ENCODE measurements at regions not wholly inside any gene's neighbourhood (a gene's known extent, or its start where the extent isn't known, plus 50 kb on each side); places are given as distances from the start of the nearest gene placed in this dataset.
"Not testable (repeated sequence)": the region's sequence is repeated elsewhere in the genome, so short reads cannot be mapped to it uniquely, and the experiment has no call there.

GRCh38 chr4:11966782-11967181 is 538.1 kb upstream of the HS3ST1 start:
- H3K27me3 ChIP-seq = no peaks in the 10 kb centered on the region
- no peak overlapping the region for H3K4me3 ChIP-seq
- TF ChIP-seq CTCF (IDR thresholded peaks at IDR 0.05) = no peak
- no peak overlapping the region for H3K9ac ChIP-seq (ENCODE audit: low read depth in 2 of 2, low read length in 2 of 2)
- no peaks in the 10 kb centered on the region for H3K9me3 ChIP-seq
- no peak overlapping the region for H3K27ac ChIP-seq
- DNase-seq = no peak
- no peaks in the 10 kb centered on the region for H3K4me1 ChIP-seq
- H3K36me3 ChIP-seq = no peaks in the 10 kb centered on the region
- intact Hi-C loops (cut with DNase I) = no loop called here

GRCh38 chr4:11954093-11954492 is 525.4 kb upstream of the HS3ST1 start:
- Histone ChIP-seq H3K4me3 (no peak overlapping the region), H3K9ac (ENCODE audit: low read depth in 2 of 2, low read length in 2 of 2) (no peak overlapping the region), H3K27me3 (no peaks in the 10 kb centered on the region), H3K4me1 (no peaks in the 10 kb centered on the region), H3K9me3 (no peaks in the 10 kb centered on the region), H3K27ac (no peak overlapping the region), H3K36me3 (no peaks in the 10 kb centered on the region)
- DNase-seq = peak; percentile 23
- intact Hi-C loops (cut with DNase I) = loop anchor here (5.0 to 10.0 kb wide), 2 partner anchors 147 to 189 kb away; no protein-coding TSS in a partner anchor
- no peak for TF ChIP-seq CTCF (IDR thresholded peaks at IDR 0.05)

- H3K27ac ChIP-seq = no peak overlapping the region
- no peak overlapping the region for H3K9ac ChIP-seq (ENCODE audit: low read depth in 2 of 2, low read length in 2 of 2)
- H3K9me3 ChIP-seq = no peaks in the 10 kb centered on the region
- H3K36me3 ChIP-seq = no peaks in the 10 kb centered on the region
- H3K4me1 ChIP-seq = no peaks in the 10 kb centered on the region
- no peak for TF ChIP-seq CTCF (IDR thresholded peaks at IDR 0.05)
- H3K4me3 ChIP-seq = no peak overlapping the region
- intact Hi-C loops (cut with DNase I) = no loop called here
- no peaks in the 10 kb centered on the region for H3K27me3 ChIP-seq
- DNase-seq = no peak
These were observed 520.7 kb upstream of the HS3ST1 start for GRCh38 chr4:11949355-11949754.

- H3K36me3 ChIP-seq; intact Hi-C loops (cut with DNase I); H3K27me3 ChIP-seq; H3K9ac ChIP-seq (ENCODE audit: low read depth in 2 of 2, low read length in 2 of 2); H3K27ac ChIP-seq; H3K4me3 ChIP-seq; DNase-seq; H3K9me3 ChIP-seq; H3K4me1 ChIP-seq: not testable (repeated sequence)
These were observed 518.9 kb upstream of the HS3ST1 start for GRCh38 chr4:11947629-11948028.

- DNase-seq = no peak
- no peaks in the 10 kb centered on the region for H3K4me1 ChIP-seq
- no peak overlapping the region for H3K9ac ChIP-seq (ENCODE audit: low read depth in 2 of 2, low read length in 2 of 2)
- H3K4me3 ChIP-seq = no peak overlapping the region
- H3K27ac ChIP-seq = no peak overlapping the region
- intact Hi-C loops (cut with DNase I) = no loop called here
- TF ChIP-seq CTCF (IDR thresholded peaks at IDR 0.05) = no peak
- H3K27me3 ChIP-seq = no peaks in the 10 kb centered on the region
- no peaks in the 10 kb centered on the region for H3K36me3 ChIP-seq
- H3K9me3 ChIP-seq = no peaks in the 10 kb centered on the region
These were observed 509.2 kb upstream of the HS3ST1 start for GRCh38 chr4:11937941-11938340.

GRCh38 chr4:11931266-11931820 is 502.6 kb upstream of the HS3ST1 start:
- TF ChIP-seq CTCF (IDR thresholded peaks at IDR 0.05) = no peak
- Histone ChIP-seq H3K27me3 (no peaks in the 10 kb centered on the region), H3K36me3 (no peaks in the 10 kb centered on the region), H3K27ac (no peak overlapping the region), H3K4me3 (no peak overlapping the region), H3K9ac (ENCODE audit: low read depth in 2 of 2, low read length in 2 of 2) (no peak overlapping the region), H3K9me3 (no peaks in the 10 kb centered on the region), H3K4me1 (no peaks in the 10 kb centered on the region)
- DNase-seq = no peak
- intact Hi-C loops (cut with DNase I) = no loop called here

Data from colonic mucosa (tissue), 4 donors.